H9 (cell line): ENCODE measurements at regions not wholly inside any gene's neighbourhood (a gene's known extent, or its start where the extent isn't known, plus 50 kb on each side); places are given as distances from the start of the nearest gene placed in this dataset.

Experiments used
- DNase-seq: peaks from one replicate; pipeline ENCODE4 v3.0.0-alpha.2; 2017
- H2AFZ ChIP-seq: one replicate; pipeline ENCODE4 v1.6.1; 2013; ENCODE audit warnings: mild to moderate bottlenecking, low read length, control low read depth, moderate library complexity
- H2AK5ac ChIP-seq: 2 replicates; pipeline ENCODE4 v1.6.1; 2013; ENCODE audit warnings: low read length, control low read depth, mixed read lengths; ENCODE audit not compliant: insufficient read length
- H2BK120ac ChIP-seq: one replicate; pipeline ENCODE4 v1.6.1; 2013; ENCODE audit warnings: low read depth, mild to moderate bottlenecking, low read length, control low read depth, inconsistent platforms; ENCODE audit not compliant: poor library complexity, severe bottlenecking
- H2BK12ac ChIP-seq: 2 replicates; pipeline ENCODE4 v1.6.1; 2013; ENCODE audit warnings: low read length, control low read depth, mixed read lengths, low read depth; ENCODE audit not compliant: insufficient read length
- H2BK15ac ChIP-seq: 2 replicates; pipeline ENCODE4 v1.6.1; 2013; ENCODE audit warnings: low read depth, low read length, control low read depth
- H2BK20ac ChIP-seq: one replicate; pipeline ENCODE4 v1.6.1; 2013; ENCODE audit warnings: low read depth, mild to moderate bottlenecking, low read length, control low read depth, inconsistent platforms; ENCODE audit not compliant: poor library complexity, severe bottlenecking
- H2BK5ac ChIP-seq: 2 replicates; pipeline ENCODE4 v1.6.1; 2013; ENCODE audit warnings: low read length, control low read depth, mixed read lengths; ENCODE audit not compliant: insufficient read length
- H3K14ac ChIP-seq: 2 replicates; pipeline ENCODE4 v1.6.1; 2013; ENCODE audit warnings: low read length, control low read depth; ENCODE audit not compliant: insufficient read depth
- H3K18ac ChIP-seq: 2 replicates; pipeline ENCODE4 v1.6.1; 2013; ENCODE audit warnings: low read depth, mild to moderate bottlenecking, mixed read lengths, low read length, control low read depth; ENCODE audit not compliant: insufficient read length
- H3K23ac ChIP-seq: 2 replicates; pipeline ENCODE4 v1.6.1; 2013; ENCODE audit warnings: low read length, control low read depth, mixed read lengths, low read depth; ENCODE audit not compliant: insufficient read length
- H3K23me2 ChIP-seq: 2 replicates; pipeline ENCODE4 v1.6.1; 2013; ENCODE audit warnings: low read depth, mild to moderate bottlenecking, mixed read lengths, low read length, control low read depth; ENCODE audit not compliant: insufficient read length, poor library complexity, severe bottlenecking
- H3K27ac ChIP-seq: 2 replicates; pipeline ENCODE4 v1.5.1; 2013; ENCODE audit warnings: low read length, control low read depth, mixed read lengths, low read depth; ENCODE audit not compliant: insufficient read length
- H3K27me3 ChIP-seq: 2 replicates; pipeline ENCODE4 v1.6.1; 2013; ENCODE audit warnings: low read length, control low read depth, inconsistent platforms; ENCODE audit not compliant: insufficient read depth
- H3K4ac ChIP-seq: 2 replicates; pipeline ENCODE4 v1.6.1; 2013; ENCODE audit warnings: low read depth, mild to moderate bottlenecking, control low read depth, inconsistent platforms, low read length, moderate library complexity
- H3K4me1 ChIP-seq: 2 replicates; pipeline ENCODE4 v1.6.1; 2013; ENCODE audit warnings: low read length, control low read depth, inconsistent platforms; ENCODE audit not compliant: insufficient read depth
- H3K4me2 ChIP-seq: 2 replicates; pipeline ENCODE4 v1.6.1; 2013; ENCODE audit warnings: low read length, control low read depth, mixed read lengths; ENCODE audit not compliant: insufficient read length, insufficient read depth
- H3K56ac ChIP-seq: 2 replicates; pipeline ENCODE4 v1.6.1; 2013; ENCODE audit warnings: low read depth, mild to moderate bottlenecking, mixed read lengths, low read length, control low read depth; ENCODE audit not compliant: insufficient read length
- H3K79me1 ChIP-seq: 2 replicates; pipeline ENCODE4 v1.6.1; 2013; ENCODE audit warnings: low read depth, mild to moderate bottlenecking, moderate library complexity, low read length, control low read depth, inconsistent platforms; ENCODE audit not compliant: insufficient read depth, poor library complexity, severe bottlenecking
- H3K79me2 ChIP-seq: 2 replicates; pipeline ENCODE4 v1.6.1; 2013; ENCODE audit warnings: low read length, control low read depth, inconsistent platforms; ENCODE audit not compliant: insufficient read depth
- H3K9ac ChIP-seq: 2 replicates; pipeline ENCODE4 v1.6.1; 2013; ENCODE audit warnings: low read length, control low read depth, mixed read lengths; ENCODE audit not compliant: insufficient read length; ENCODE audit errors: extremely low read depth
- H3K9me3 ChIP-seq: one replicate; pipeline ENCODE4 v1.6.1; 2013; ENCODE audit warnings: low read depth, low read length, inconsistent platforms; ENCODE audit not compliant: control insufficient read depth
- H3T11ph ChIP-seq: one replicate; pipeline ENCODE4 v1.6.1; 2013; ENCODE audit warnings: mild to moderate bottlenecking, low read length, control low read depth, inconsistent platforms
- H4K20me1 ChIP-seq: one replicate; pipeline ENCODE4 v1.6.1; 2013; ENCODE audit not compliant: control insufficient read depth, insufficient read length, insufficient read depth
- H4K5ac ChIP-seq: 2 replicates; pipeline ENCODE4 v1.6.1; 2013; ENCODE audit warnings: low read depth, mild to moderate bottlenecking, mixed read lengths, low read length, control low read depth; ENCODE audit not compliant: insufficient read length
- H4K8ac ChIP-seq: replicated peaks from 2 replicates; pipeline ENCODE4 v1.6.1; 2013; ENCODE audit warnings: low read length, control low read depth, mixed read lengths, low read depth; ENCODE audit not compliant: insufficient read length
- H4K91ac ChIP-seq: 2 replicates; pipeline ENCODE4 v1.6.1; 2013; ENCODE audit warnings: low read depth, mild to moderate bottlenecking, moderate library complexity, mixed read lengths, low read length, control low read depth; ENCODE audit not compliant: insufficient read length
- H3K27ac Mint-ChIP-seq, 3 experiments: 2 replicates in 2 of 3; 3 replicates in 1 of 3; pipeline ENCODE4 v1.8.0; 2020 to 2021; ENCODE audit warnings: mixed read lengths in 3 of 3, mild to moderate bottlenecking in 1 of 3, moderate library complexity in 1 of 3
- H3K27me3 Mint-ChIP-seq: 2 replicates; pipeline ENCODE4 v1.8.0; 2021; ENCODE audit warnings: low read depth, mild to moderate bottlenecking, moderate library complexity, mixed read lengths
- H3K36me3 Mint-ChIP-seq, 3 experiments: 2 replicates in 2 of 3; 3 replicates in 1 of 3; pipeline ENCODE4 v1.8.0; 2020 to 2021; ENCODE audit warnings: low read depth in 3 of 3, mixed read lengths in 3 of 3; ENCODE audit not compliant: insufficient read depth in 1 of 3
- H3K4me1 Mint-ChIP-seq, 2 experiments: 2 replicates each; pipeline ENCODE4 v1.8.0; 2020; ENCODE audit warnings: mixed read lengths in 2 of 2
- H3K4me3 Mint-ChIP-seq, 2 experiments: 2 replicates in 1 of 2; 3 replicates in 1 of 2; pipeline ENCODE4 v1.8.0; 2020 to 2021; ENCODE audit warnings: mild to moderate bottlenecking in 2 of 2, mixed read lengths in 2 of 2, moderate library complexity in 1 of 2
- H3K9me3 Mint-ChIP-seq, 2 experiments: 2 replicates in 1 of 2; 3 replicates in 1 of 2; pipeline ENCODE4 v1.8.0; 2020; ENCODE audit warnings: mild to moderate bottlenecking in 2 of 2, mixed read lengths in 2 of 2, moderate library complexity in 1 of 2
- CTCF ChIP-seq: fragments of 200-600 bp; sonication (generic); conservative IDR thresholded peaks from 3 replicates; pipeline ENCODE4 v1.8.0; 2021; ENCODE audit warnings: antibody characterized with exemption, mild to moderate bottlenecking

GRCh38 chr9:2567922-2568321 is 53.7 kb upstream of the VLDLR start:
- Mint-ChIP-seq H3K27ac (no peak overlapping the region), H3K27me3 (no peaks in the 10 kb centered on the region), H3K4me3 (no peak overlapping the region), H3K4me1 (no peaks in the 10 kb centered on the region), H3K36me3 (no peaks in the 10 kb centered on the region), H3K9me3 (no peaks in the 10 kb centered on the region)
- H4K20me1 ChIP-seq, result no peaks in the 10 kb centered on the region
- no peaks in the 10 kb centered on the region for H3K79me1 ChIP-seq
- no peak overlapping the region for H2BK20ac ChIP-seq
- no peak for TF ChIP-seq CTCF
- no peaks in the 10 kb centered on the region for H3K23me2 ChIP-seq
- no peaks in the 10 kb centered on the region for H3K9me3 ChIP-seq
- no peaks in the 10 kb centered on the region for H3K27me3 ChIP-seq
- H3K27ac ChIP-seq, result no peak overlapping the region
- no peak overlapping the region for H2BK12ac ChIP-seq
- DNase-seq, result no peak
- H3K4me2 ChIP-seq, result no peak overlapping the region
- H2AFZ ChIP-seq, result no peak overlapping the region
- H3K14ac ChIP-seq, result no peak overlapping the region
- no peak overlapping the region for H4K8ac ChIP-seq
- H2BK15ac ChIP-seq, result no peak overlapping the region
- no peak overlapping the region for H3K56ac ChIP-seq
- no peak overlapping the region for H3K4ac ChIP-seq
- no peak overlapping the region for H3T11ph ChIP-seq
- no peaks in the 10 kb centered on the region for H3K79me2 ChIP-seq
- no peak overlapping the region for H2BK120ac ChIP-seq
- no peak overlapping the region for H3K23ac ChIP-seq
- H3K9ac ChIP-seq, result no peak overlapping the region
- H4K91ac ChIP-seq, result no peak overlapping the region
- H4K5ac ChIP-seq, result no peak overlapping the region
- no peaks in the 10 kb centered on the region for H3K4me1 ChIP-seq
- no peak overlapping the region for H3K18ac ChIP-seq
- no peak overlapping the region for H2BK5ac ChIP-seq
- H2AK5ac ChIP-seq, result no peak overlapping the region
